Endometrium (tissue), 2 donors: ENCODE measurements at regions not wholly inside any gene's neighbourhood (a gene's known extent, or its start where the extent isn't known, plus 50 kb on each side); places are given as distances from the start of the nearest gene placed in this dataset.
"Not testable (repeated sequence)": the region's sequence is repeated elsewhere in the genome, so short reads cannot be mapped to it uniquely, and the experiment has no call there.

Experiments used
- FAIRE-seq: peaks from 2 replicates; lab custom pipeline; 2012; peaks lifted over from hg19 to GRCh38; lab: Jason Lieb, UNC
- donor health status: control.
- donor health status: control.

GRCh38 chr17:26936645-26937044 lies 357.3 kb upstream of the WSB1 start:
- not testable (repeated sequence) for FAIRE-seq

DNA sequence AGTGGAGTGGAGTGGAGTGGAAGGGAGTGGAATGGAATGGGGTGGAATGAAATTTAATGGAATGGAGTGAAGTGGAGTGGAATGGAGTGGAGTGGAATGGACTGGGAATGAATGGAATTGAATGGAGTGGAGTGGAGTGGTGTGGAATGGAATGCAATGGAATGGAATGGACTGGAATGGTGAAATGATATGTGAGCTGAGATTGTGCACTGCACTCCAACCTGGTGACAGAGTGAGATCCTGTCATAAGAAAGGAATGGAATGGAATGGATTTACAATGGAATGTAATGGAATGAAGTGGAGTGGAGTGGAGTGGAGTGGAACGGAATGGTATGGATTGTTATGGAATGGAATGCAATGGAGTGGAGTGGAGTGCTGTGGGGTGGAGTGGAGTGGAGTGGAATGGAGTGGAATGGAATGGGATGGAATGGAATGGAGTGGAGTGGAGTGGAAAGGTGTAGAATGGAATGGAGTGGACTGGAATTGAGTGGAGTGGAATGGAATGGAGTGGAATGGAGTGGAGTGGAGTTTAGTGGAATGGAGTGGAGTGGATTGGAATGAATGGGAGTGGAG lies 356.1 kb upstream of the WSB1 start:
- not testable (repeated sequence) for FAIRE-seq

DNA sequence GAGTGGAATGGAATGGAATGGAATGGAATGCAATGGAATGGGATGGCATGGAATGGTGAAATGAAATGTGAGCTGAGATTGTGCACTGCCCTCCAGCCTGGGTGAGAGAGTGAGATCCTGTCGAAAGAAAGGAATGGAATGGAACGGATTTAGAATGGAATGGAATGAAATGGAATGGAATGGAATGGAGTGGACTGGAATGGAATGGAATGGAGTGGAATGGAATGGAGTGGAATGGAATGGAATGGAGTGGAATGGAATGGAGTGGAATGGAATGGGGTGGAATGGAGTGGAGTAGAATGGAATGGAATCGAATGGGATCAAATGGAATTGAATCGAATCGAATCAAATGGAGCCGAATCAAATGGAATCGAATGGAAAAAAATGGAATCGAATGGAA lies 354.2 kb upstream of the WSB1 start:
- FAIRE-seq, result not testable (repeated sequence)

DNA sequence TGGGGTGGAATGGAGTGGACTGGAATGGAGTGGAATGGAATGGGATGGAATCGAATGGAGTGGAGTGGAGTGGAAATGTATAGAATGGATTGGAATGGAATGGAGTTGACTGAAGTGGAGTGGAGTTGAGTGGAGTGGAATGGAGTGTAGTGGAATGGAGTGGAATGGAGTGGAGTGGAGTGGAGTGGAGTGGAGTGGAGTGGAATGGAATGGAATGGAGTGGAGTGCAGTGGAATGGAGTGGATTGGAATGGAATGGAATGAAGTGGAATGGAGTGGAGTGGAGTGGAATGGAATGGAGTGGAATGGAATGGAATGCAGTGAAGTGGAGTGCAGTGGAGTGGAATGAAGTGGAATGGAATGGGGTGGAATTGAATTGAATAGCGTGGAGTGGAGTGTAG lies 353.3 kb upstream of the WSB1 start:
- not testable (repeated sequence) for FAIRE-seq

- no peak for FAIRE-seq
Observed at GRCh38 chr17:26962255-26963162, 331.4 kb upstream of the WSB1 start.

GRCh38 chr17:26963163-26963503 lies 330.8 kb upstream of the WSB1 start:
- FAIRE-seq, result no peak

DNA sequence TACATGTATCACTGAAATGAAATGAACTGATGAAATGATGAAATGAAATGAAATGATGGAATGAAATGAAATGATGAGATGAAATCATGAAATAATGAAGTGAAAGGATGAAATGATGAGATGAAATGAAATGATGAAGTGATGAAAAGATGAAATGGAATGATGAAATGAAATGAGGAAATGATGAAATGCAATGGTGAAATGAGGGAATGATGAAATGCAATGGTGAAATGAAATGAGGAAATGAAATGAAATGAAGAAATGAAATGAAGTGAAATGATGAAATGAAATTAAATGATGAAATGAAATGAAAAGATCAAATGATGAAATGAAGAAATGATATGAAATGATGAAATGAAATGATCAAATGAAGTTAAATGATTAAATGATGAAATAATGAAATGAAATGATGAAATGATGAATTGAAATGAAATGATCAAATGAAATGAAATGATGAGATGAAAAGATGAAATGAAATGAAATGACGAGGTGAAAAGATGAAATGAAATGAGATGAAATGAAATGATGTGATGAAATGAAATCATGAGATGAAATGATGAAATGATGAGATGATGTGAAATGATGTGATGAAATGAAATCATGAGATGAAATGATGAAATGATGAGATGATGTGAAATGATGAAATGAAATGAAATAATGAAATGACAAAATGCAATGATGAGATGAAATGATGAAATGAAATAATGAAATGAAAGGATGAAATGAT lies 327.9 kb upstream of the WSB1 start:
- FAIRE-seq, result peak; percentile 46

DNA sequence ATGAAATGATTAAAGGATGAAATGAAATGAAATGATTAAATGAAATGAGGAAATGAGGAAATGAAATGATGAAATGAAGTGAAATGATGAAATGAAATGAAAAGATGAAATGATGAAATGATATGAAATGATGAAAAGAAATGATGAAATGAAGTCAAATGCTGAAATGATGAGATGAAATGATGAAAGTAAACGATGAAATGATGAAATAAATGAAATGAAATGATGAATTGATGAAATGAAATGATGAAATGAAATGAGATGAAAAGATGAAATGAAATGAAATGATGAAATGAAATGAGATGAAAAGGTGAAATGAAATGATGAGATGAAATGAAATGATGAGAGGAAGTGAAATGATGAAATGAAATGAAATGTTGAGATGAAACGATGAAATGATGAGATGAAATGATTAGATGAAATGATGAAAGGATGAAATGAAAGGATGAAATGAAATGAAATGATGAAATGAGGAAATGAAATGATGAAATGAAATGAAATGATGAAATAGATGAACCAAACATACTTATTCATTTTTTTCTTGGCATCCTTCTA lies 327.2 kb upstream of the WSB1 start:
- peak; percentile 89 for FAIRE-seq

DNA sequence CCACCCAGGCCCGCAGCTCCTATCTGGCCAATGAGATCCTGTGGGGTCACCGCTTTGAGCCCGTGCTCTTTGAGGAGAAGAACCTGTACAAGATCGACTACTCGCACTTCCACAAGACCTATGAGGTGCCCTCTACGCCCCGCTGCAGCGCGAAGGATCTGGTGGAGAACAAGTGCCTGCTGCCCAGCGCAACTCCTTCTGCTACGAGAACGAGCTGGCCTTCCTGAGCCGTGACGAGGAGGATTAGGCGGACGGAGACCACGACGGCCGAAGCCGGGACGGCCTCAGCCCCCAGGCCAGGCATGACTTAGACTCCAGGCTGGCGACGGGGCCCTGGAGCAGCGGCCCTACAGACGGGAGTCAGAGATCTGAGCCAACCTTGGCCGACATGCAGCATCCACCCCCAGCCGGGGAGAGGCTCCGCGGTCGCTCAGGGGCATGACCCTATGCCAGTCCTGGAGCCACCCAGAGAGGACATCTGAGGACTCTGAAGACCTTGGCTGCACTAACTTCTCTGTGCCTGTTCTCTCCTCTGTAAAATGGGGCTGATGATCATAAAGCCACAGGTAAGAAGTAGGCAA lies 312.0 kb upstream of the WSB1 start:
- FAIRE-seq, result not testable (repeated sequence)

GRCh38 chr17:26982563-26982962 lies 311.4 kb upstream of the WSB1 start:
- FAIRE-seq, result not testable (repeated sequence)

- not testable (repeated sequence) for FAIRE-seq
Observed at GRCh38 chr17:26987851-26988250, 306.1 kb upstream of the WSB1 start.

DNA sequence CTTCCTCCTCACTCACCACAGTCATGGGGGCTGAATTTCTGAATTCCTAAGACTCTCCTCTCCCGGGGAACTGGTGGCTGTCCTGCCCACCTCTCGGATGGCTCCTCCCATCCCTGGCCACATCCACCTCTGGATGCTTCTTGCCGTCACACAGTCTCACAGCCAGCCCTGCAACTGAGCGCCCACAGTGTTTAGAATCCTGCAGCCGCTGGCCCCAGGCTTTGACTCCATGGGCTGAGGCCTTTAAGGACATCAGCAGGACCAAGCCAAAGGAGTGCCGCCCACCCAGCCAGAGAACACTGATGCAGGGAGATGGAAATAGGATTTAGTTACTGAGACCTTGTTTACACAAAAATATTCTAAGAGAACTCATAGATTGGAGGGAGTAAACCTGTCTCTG lies 299.3 kb upstream of the WSB1 start:
- not testable (repeated sequence) for FAIRE-seq

DNA sequence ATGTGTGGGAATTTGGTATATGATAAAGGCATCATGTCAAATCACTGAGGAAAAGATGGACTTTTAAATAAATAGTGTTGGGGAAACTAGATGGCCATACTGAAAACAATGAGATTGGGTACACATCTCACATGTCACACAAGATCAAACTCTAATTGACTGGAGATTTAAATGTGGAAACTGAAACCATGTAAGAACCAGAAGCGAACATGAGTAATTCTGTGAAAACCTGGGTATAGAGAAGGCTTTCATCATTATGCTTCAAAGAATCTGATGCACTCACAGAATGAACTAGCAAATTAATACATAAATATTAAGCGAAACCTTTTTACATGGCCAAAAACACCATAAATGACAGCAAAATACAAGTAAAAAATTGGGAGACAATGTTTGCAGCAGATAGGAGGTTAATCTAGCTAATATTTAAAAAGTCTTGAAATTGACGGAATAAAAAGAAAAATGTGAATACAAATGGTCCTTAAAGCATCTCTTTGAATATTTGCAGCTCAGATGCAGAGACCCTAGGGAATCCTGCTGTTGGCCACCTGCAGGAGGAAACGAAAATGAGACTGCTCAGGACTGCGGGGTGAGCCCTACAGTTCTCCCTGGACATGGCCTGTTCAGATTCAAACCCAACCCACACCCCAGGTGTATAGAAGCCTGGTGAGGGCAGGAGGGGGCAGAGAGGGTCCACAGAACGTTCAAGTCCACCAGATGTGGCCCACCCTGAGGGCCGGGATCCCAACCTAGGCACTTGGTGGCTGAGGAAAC lies 297.6 kb upstream of the WSB1 start:
- not testable (repeated sequence) for FAIRE-seq

- FAIRE-seq, result not testable (repeated sequence)
Observed at GRCh38 chr17:27007734-27008531, 286.0 kb upstream of the WSB1 start.

DNA sequence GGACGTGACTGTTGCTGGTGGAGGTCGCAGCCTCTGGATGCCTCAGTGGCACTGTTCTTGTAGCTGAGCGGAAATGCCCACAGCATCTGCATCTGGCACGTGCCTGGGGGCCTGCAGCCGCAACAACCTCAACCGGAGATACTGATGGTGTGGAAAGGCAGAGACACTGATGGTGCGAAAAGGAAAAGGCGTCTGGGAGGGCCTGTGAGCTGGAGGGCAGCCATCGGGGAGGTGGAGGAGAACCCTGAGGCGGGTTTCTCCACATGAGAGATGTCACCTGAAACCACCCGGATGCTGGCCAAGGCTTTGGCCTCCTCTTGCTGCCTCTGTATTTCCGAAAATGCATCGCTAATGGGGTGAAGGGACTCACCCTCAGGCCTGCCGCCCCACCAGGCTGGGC lies 284.8 kb upstream of the WSB1 start:
- FAIRE-seq, result no peak

DNA sequence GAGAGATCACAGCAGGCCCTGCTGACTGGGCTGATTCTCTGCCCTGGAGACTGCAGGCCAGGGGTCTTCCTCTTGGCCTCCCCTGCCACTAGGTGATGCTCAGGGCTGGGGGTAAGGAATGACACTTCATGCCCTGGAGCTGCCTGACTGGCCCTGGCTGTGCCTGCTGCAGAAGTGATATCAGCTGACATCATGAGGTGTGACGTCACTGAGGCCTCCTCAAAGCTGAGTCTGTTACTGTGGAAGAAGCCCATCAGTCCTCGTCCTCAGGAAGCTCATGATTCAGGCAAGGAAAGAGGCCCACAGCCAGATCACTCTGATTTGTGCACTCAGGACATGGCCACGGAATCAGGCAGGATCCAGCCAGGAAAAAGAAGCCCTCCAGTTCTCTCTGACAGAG lies 283.8 kb upstream of the WSB1 start:
- not testable (repeated sequence) for FAIRE-seq

DNA sequence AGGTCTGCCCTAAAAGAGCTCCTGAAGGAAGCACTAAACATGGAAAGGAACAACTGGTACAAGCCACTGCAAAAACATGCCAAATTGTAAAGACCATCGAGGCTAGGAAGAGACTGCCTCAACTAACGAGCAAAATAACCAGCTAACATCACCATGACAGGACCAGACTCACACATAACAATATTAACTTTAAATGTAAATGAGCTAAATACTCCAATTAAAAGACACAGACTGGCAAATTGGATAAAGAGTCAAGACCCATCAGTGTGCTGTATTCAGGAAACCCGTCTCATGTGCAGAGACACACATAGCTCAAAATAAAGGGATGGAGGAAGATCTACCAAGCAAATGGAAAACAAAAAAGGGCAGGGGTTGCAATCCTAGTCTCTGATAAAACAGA lies 263.4 kb upstream of the WSB1 start:
- FAIRE-seq, result not testable (repeated sequence)

GRCh38 chr17:27038676-27039075 lies 255.2 kb upstream of the WSB1 start:
- no peak for FAIRE-seq

DNA sequence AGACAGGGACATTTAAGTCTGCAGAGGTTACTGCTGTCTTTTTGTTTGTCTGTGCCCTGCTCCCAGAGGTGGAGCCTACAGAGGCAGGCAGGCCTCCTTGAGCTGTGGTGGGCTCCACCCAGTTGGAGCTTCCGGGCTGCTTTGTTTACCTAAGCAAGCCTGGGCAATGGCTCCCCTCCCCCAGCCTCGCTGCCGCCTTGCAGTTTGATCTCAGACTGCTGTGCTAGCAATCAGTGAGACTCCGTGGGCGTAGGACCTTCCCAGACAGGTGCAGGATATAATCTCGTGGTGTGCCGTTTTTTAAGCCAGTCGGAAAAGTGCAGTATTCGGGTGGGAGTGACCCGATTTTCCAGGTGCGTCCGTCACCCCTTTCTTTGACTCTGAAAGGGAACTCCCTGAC lies 248.9 kb upstream of the WSB1 start:
- not testable (repeated sequence) for FAIRE-seq

GRCh38 chr17:27049104-27049784 lies 244.7 kb upstream of the WSB1 start:
- FAIRE-seq, result no peak
